IMR-90 (cell line): ENCODE measurements at regions not wholly inside any gene's neighbourhood (a gene's known extent, or its start where the extent isn't known, plus 50 kb on each side); places are given as distances from the start of the nearest gene placed in this dataset.

Experiments used
- BHLHE40 ChIP-seq: fragments of 150-350 bp; IDR thresholded peaks from 2 replicates; pipeline ENCODE4 v1.6.1; 2016; ENCODE audit warnings: mild to moderate bottlenecking, low read depth, low read length
- CEBPB ChIP-seq: IDR thresholded peaks from 2 replicates; pipeline ENCODE4 v1.6.1; 2012; ENCODE audit warnings: low read depth, low read length, improper control_type of control experiment
- CHD1 ChIP-seq: IDR thresholded peaks from 2 replicates; pipeline ENCODE4 v1.6.1; 2012; ENCODE audit warnings: low read depth, low read length, improper control_type of control experiment
- CTCF ChIP-seq: conservative IDR thresholded peaks from 2 replicates; pipeline ENCODE4 v1.5.1; 2012; ENCODE audit warnings: mild to moderate bottlenecking, low read depth, low read length, improper control_type of control experiment
- MAFK ChIP-seq: IDR thresholded peaks from 2 replicates; pipeline ENCODE4 v1.6.1; 2012; ENCODE audit warnings: low read depth, low read length, improper control_type of control experiment
- MAZ ChIP-seq: IDR thresholded peaks from 2 replicates; pipeline ENCODE4 v1.6.1; 2012; ENCODE audit warnings: low read depth, mild to moderate bottlenecking, low read length, improper control_type of control experiment, moderate library complexity, borderline replicate concordance
- POLR2A ChIP-seq: IDR thresholded peaks from 2 replicates; pipeline ENCODE4 v1.6.1; 2012; ENCODE audit warnings: mild to moderate bottlenecking, low read depth, low read length
- RCOR1 ChIP-seq: IDR thresholded peaks from 2 replicates; pipeline ENCODE4 v1.6.1; 2012; ENCODE audit warnings: mild to moderate bottlenecking, low read length, improper control_type of control experiment; ENCODE audit not compliant: insufficient replicate concordance
- RFX5 ChIP-seq: IDR thresholded peaks from 2 replicates; pipeline ENCODE4 v1.8.0; 2012; ENCODE audit warnings: low read depth, mild to moderate bottlenecking, low read length, moderate library complexity
- SMC3 ChIP-seq: fragments of 150-350 bp; IDR thresholded peaks from 2 replicates; pipeline ENCODE4 v1.6.1; 2016; ENCODE audit warnings: low read depth, mild to moderate bottlenecking, antibody characterized with exemption, low read length, moderate library complexity

- TF ChIP-seq CTCF (no peak), MAZ (no peak), CEBPB (no peak), CHD1 (no peak), POLR2A (no peak), RFX5 (no peak), MAFK (no peak), RCOR1 (no peak), SMC3 (no peak), BHLHE40 (no peak)
Observed at GRCh38 chr13:53848366-53848961, 819.9 kb downstream of the OLFM4 start.
